IMR-90 (cell line): ENCODE measurements at regions not wholly inside any gene's neighbourhood (a gene's known extent, or its start where the extent isn't known, plus 50 kb on each side); places are given as distances from the start of the nearest gene placed in this dataset.

ENCODE experiments used
- ATAC-seq: fragments of 200-7000 bp; cut with Tn5 transposase; 2 replicates; pipeline ENCODE4 v1.9.1; 2020; ENCODE audit warnings: low read depth, mild to moderate bottlenecking, moderate library complexity
- BruUV-seq: library from RNA; stranded (reverse); fragments of 400-500 nt; replicated peaks from 2 replicates; lab custom pipeline; 2021; lab: Mats Ljungman, UMichigan
- CTCF ChIA-PET: fragments of 300-600 bp; formaldehyde crosslinking; extraction: SDS; loops from one replicate; lab custom pipeline; 2021; ENCODE audit warnings: antibody characterized with exemption; lab: Yijun Ruan, JAX
- POLR2A ChIA-PET: fragments of 300-600 bp; sonication (Branson Sonifier 250); formaldehyde crosslinking; loops from one replicate; lab custom pipeline; 2022; ENCODE audit warnings: antibody characterized with exemption; ENCODE audit not compliant: unreplicated experiment; lab: Charles Lee
- DNase-seq: peaks from one replicate; pipeline ENCODE4 v3.0.0; 2013
- H2AFZ ChIP-seq: replicated peaks from 2 replicates; pipeline ENCODE3; 2013; ENCODE audit warnings: low read length, mild to moderate bottlenecking; ENCODE audit not compliant: poor library complexity
- H2AK5ac ChIP-seq: 2 replicates; pipeline ENCODE4 v1.6.1; 2013; ENCODE audit warnings: low read depth, low read length, inconsistent platforms
- H2AK9ac ChIP-seq: replicated peaks from 2 replicates; pipeline ENCODE3; 2013; ENCODE audit warnings: mild to moderate bottlenecking, low read depth, low read length, moderate library complexity; ENCODE audit not compliant: poor library complexity
- H2BK120ac ChIP-seq: 2 replicates; pipeline ENCODE4 v1.6.1; 2013; ENCODE audit warnings: low read depth, low read length, inconsistent platforms
- H2BK15ac ChIP-seq: 3 replicates; pipeline ENCODE4 v1.6.1; 2013; ENCODE audit warnings: low read depth, low read length, inconsistent platforms
- H2BK20ac ChIP-seq: 2 replicates; pipeline ENCODE4 v1.6.1; 2013; ENCODE audit warnings: low read depth, mild to moderate bottlenecking, inconsistent platforms, low read length, moderate library complexity
- H2BK5ac ChIP-seq: 2 replicates; pipeline ENCODE4 v1.6.1; 2013; ENCODE audit warnings: mild to moderate bottlenecking, low read depth, low read length, inconsistent platforms; ENCODE audit not compliant: poor library complexity, severe bottlenecking
- H3K14ac ChIP-seq: replicated peaks from 2 replicates; pipeline ENCODE4 v1.6.1; 2013; ENCODE audit warnings: low read depth, low read length, inconsistent platforms
- H3K18ac ChIP-seq: 2 replicates; pipeline ENCODE4 v1.6.1; 2013; ENCODE audit warnings: low read depth, low read length, control low read depth
- H3K23ac ChIP-seq: 2 replicates; pipeline ENCODE4 v1.6.1; 2013; ENCODE audit warnings: low read depth, low read length, inconsistent platforms
- H3K27ac ChIP-seq: 2 replicates; pipeline ENCODE4 v1.5.1; 2013; ENCODE audit warnings: mild to moderate bottlenecking, control low read depth, low read length; ENCODE audit not compliant: insufficient read depth
- H3K27me3 ChIP-seq: 2 replicates; pipeline ENCODE4 v1.6.1; 2013; ENCODE audit warnings: low read length; ENCODE audit not compliant: control insufficient read depth, insufficient read depth
- H3K36me3 ChIP-seq: 2 replicates; pipeline ENCODE4 v1.6.1; 2013; ENCODE audit warnings: low read length, mixed read lengths; ENCODE audit not compliant: control insufficient read depth, insufficient read depth
- H3K4ac ChIP-seq: 2 replicates; pipeline ENCODE4 v1.6.1; 2013; ENCODE audit warnings: low read depth, low read length, inconsistent platforms
- H3K4me1 ChIP-seq: 2 replicates; pipeline ENCODE4 v1.6.1; 2013; ENCODE audit warnings: low read length, mixed read lengths; ENCODE audit not compliant: control insufficient read depth, insufficient read depth
- H3K4me2 ChIP-seq: 2 replicates; pipeline ENCODE4 v1.6.1; 2013; ENCODE audit warnings: low read depth, mild to moderate bottlenecking, control low read depth, low read length, moderate library complexity
- H3K4me3 ChIP-seq: 2 replicates; pipeline ENCODE4 v1.5.1; 2013; ENCODE audit warnings: low read depth, mild to moderate bottlenecking, control low read depth, low read length, moderate library complexity; ENCODE audit not compliant: insufficient read depth
- H3K56ac ChIP-seq: 2 replicates; pipeline ENCODE4 v1.6.1; 2013; ENCODE audit warnings: low read length, inconsistent platforms; ENCODE audit not compliant: insufficient read depth; ENCODE audit errors: extremely low read depth
- H3K79me1 ChIP-seq, 2 experiments: 2 replicates each; pipeline ENCODE4 v1.6.1; 2013; ENCODE audit warnings: low read length in 2 of 2, inconsistent platforms in 1 of 2, low read depth in 1 of 2
- H3K9ac ChIP-seq: 2 replicates; pipeline ENCODE4 v1.6.1; 2013; ENCODE audit warnings: low read depth, low read length, control low read depth
- H3K9me1 ChIP-seq: 2 replicates; pipeline ENCODE4 v1.6.1; 2013; ENCODE audit warnings: low read length, inconsistent platforms; ENCODE audit not compliant: insufficient read depth
- H3K9me3 ChIP-seq: 2 replicates; pipeline ENCODE4 v1.6.1; 2013; ENCODE audit warnings: low read length; ENCODE audit not compliant: control insufficient read depth, insufficient read depth
- H4K20me1 ChIP-seq: 2 replicates; pipeline ENCODE4 v1.6.1; 2013; ENCODE audit warnings: low read length, inconsistent platforms; ENCODE audit not compliant: insufficient read depth
- H4K5ac ChIP-seq: 2 replicates; pipeline ENCODE4 v1.6.1; 2013; ENCODE audit warnings: mild to moderate bottlenecking, low read depth, low read length, control low read depth
- H4K8ac ChIP-seq, 2 experiments: 2 replicates each; pipeline ENCODE4 v1.6.1; 2013; ENCODE audit warnings: low read depth in 2 of 2, low read length in 2 of 2, control low read depth in 1 of 2, inconsistent platforms in 1 of 2
- H4K91ac ChIP-seq: 2 replicates; pipeline ENCODE4 v1.6.1; 2013; ENCODE audit warnings: low read depth, low read length, inconsistent platforms; ENCODE audit not compliant: insufficient read depth
- FOS ChIP-seq: fragments of 150-350 bp; IDR thresholded peaks from 2 replicates; pipeline ENCODE4 v1.6.1; 2016; ENCODE audit warnings: low read depth, low read length
- NFE2L2 ChIP-seq: fragments of 150-350 bp; IDR thresholded peaks from 2 replicates; pipeline ENCODE4 v1.6.1; 2016; ENCODE audit warnings: low read depth, mild to moderate bottlenecking, low read length
- RCOR1 ChIP-seq: IDR thresholded peaks from 2 replicates; pipeline ENCODE4 v1.6.1; 2012; ENCODE audit warnings: mild to moderate bottlenecking, low read length, improper control_type of control experiment; ENCODE audit not compliant: insufficient replicate concordance
- whole genome bisulfite sequencing, 2 experiments: methylation state at CpG; one replicate each; pipeline versions ENCODE4 v1.1.5 to v1.1.7; 2013; ENCODE audit warnings: missing lambda C conversion rate in 2 of 2; ENCODE audit not compliant: insufficient read length in 1 of 2; ENCODE audit errors: extremely low coverage in 2 of 2; 5-methylcytosine and 5-hydroxymethylcytosine counted together
- dilution Hi-C: fragments of 300-500 bp; cut with HindIII; formaldehyde crosslinking; loops from one replicate; pipeline ENCODE4 v1.14.3; 2018; ENCODE audit warnings: low sequenced_read_pairs; ENCODE audit not compliant: unreplicated experiment
- in situ Hi-C: fragments of 300-500 bp; cut with MboI; formaldehyde crosslinking; loops from 3 replicates; pipeline ENCODE4 v1.14.3; 2019; ENCODE audit warnings: low sequenced_read_pairs, inconsistent platforms, mixed read lengths
- intact Hi-C: fragments of 100-400 bp; cut with micrococcal nuclease; formaldehyde crosslinking; loops from 2 replicates; pipeline ENCODE4 v1.10.0; 2022
- TF ChIP-seq, protein P1 (sequence below): fragments of 150-350 bp; IDR thresholded peaks from 2 replicates; pipeline ENCODE4 v1.6.1; 2017; ENCODE audit warnings: mild to moderate bottlenecking, antibody characterized with exemption, low read length, low read depth

GRCh38 chr5:6082685-6083084 is 295.7 kb downstream of the MED10 start:
- Histone ChIP-seq H2BK15ac (no peak overlapping the region), H4K91ac (no peak overlapping the region), H3K56ac (no peak overlapping the region), H3K14ac (no peak overlapping the region), H3K4ac (no peak overlapping the region), H4K5ac (no peak overlapping the region), H4K20me1 (no peaks in the 10 kb centered on the region), H2BK20ac (no peak overlapping the region), H3K27me3 (no peaks in the 10 kb centered on the region), H3K18ac (no peak overlapping the region), H3K23ac (no peak overlapping the region), H3K4me3 (no peak overlapping the region), H3K36me3 (no peaks in the 10 kb centered on the region), H3K79me1 (no peaks in the 10 kb centered on the region), H2AK5ac (no peak overlapping the region), H3K9me1 (no peaks in the 10 kb centered on the region), H3K4me2 (no peak overlapping the region), H2AK9ac (no peak overlapping the region), H2BK5ac (no peak overlapping the region), H2AFZ (no peak overlapping the region), H2BK120ac (no peak overlapping the region), H3K9me3 (peaks cover 37% of the 10 kb centered on the region), H3K4me1 (no peaks in the 10 kb centered on the region), H3K27ac (no peak overlapping the region), H3K9ac (no peak overlapping the region), H4K8ac (no peak overlapping the region)
- no TSS peak for BruUV-seq
- in situ Hi-C loops (no loop called here), intact Hi-C loops (no loop called here), dilution Hi-C loops (no loop called here)
- DNase-seq (no peak), ATAC-seq (no peak)
- CTCF ChIA-PET: no interaction called here
- no CpG with 5 or more reads among the region's 2 CpGs for WGBS, 2 experiments
- POLR2A ChIA-PET: no interaction called here
- no peak for TF ChIP-seq NFE2L2
- no peak for TF ChIP-seq FOS
- no peak for TF ChIP-seq RCOR1
- TF ChIP-seq, protein P1, sequence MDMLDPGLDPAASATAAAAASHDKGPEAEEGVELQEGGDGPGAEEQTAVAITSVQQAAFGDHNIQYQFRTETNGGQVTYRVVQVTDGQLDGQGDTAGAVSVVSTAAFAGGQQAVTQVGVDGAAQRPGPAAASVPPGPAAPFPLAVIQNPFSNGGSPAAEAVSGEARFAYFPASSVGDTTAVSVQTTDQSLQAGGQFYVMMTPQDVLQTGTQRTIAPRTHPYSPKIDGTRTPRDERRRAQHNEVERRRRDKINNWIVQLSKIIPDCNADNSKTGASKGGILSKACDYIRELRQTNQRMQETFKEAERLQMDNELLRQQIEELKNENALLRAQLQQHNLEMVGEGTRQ: no peak
